GM12878 (cell line): ENCODE measurements at regions not wholly inside any gene's neighbourhood (a gene's known extent, or its start where the extent isn't known, plus 50 kb on each side); places are given as distances from the start of the nearest gene placed in this dataset.

Experiments
- CREM ChIP-seq: IDR thresholded peaks from 2 replicates; pipeline ENCODE4 v1.6.1; 2014; ENCODE audit warnings: antibody characterized with exemption, low read depth
- KDM1A ChIP-seq: fragments of 200-600 bp; sonication (generic); IDR thresholded peaks from 2 replicates; pipeline ENCODE4 v1.6.1; 2016; ENCODE audit warnings: borderline replicate concordance
- POLR2A ChIP-seq: IDR thresholded peaks from 2 replicates; pipeline ENCODE4 v1.6.1; 2011; ENCODE audit warnings: low read depth, mild to moderate bottlenecking, low read length
- POLR2AphosphoS5 ChIP-seq: IDR thresholded peaks from 2 replicates; pipeline ENCODE4 v1.6.1; 2011; ENCODE audit warnings: mild to moderate bottlenecking, low read length, inconsistent platforms
- REST ChIP-seq: IDR thresholded peaks from 2 replicates; pipeline ENCODE4 v1.6.1; 2012; ENCODE audit warnings: mild to moderate bottlenecking, low read depth, low read length
- RFX5 ChIP-seq: IDR thresholded peaks from 2 replicates; pipeline ENCODE4 v1.6.1; 2011; ENCODE audit warnings: low read depth, low read length, improper control_type of control experiment

DNA sequence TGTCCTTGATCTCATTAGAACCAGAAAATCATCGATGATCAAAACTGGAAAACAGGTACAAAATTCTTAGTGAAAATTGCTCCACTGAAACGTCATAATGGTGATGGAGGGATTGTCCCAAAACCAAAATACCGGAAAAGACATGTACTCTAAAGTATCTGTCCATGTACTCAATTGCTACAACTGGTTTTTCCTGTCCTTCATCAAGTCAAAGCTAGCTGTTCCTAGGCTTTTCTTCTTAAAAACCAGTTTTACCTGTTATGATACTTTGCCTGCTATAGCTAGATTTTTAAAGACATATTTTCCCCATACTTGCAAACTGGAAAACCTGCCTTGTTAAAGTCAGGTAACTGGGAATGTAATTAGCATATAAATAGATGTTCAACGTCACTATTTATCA is 50.5 kb upstream of the LRRC1 start:
- TF ChIP-seq POLR2A, result no peak
- no peak for TF ChIP-seq CREM
- no peak for TF ChIP-seq KDM1A
- no peak for TF ChIP-seq POLR2AphosphoS5
- TF ChIP-seq REST, result no peak
- TF ChIP-seq RFX5, result no peak
